Endothelial cell of umbilical vein (primary cell): ENCODE measurements at regions not wholly inside any gene's neighbourhood (a gene's known extent, or its start where the extent isn't known, plus 50 kb on each side); places are given as distances from the start of the nearest gene placed in this dataset.

Experiments
- BruUV-seq: library from RNA; stranded (reverse); fragments of 400-500 nt; replicated peaks from 2 replicates; lab custom pipeline; 2021; lab: Mats Ljungman, UMichigan
- CTCF ChIA-PET: fragments of 300-600, 350-600 bp; sonication (Branson Sonifier 250); formaldehyde crosslinking; loops from one replicate; lab custom pipeline; 2021; ENCODE audit warnings: antibody characterized with exemption, inconsistent platforms; lab: Charles Lee
- POLR2A ChIA-PET: fragments of 300-600, 350-600 bp; sonication (Branson Sonifier 250); formaldehyde crosslinking; loops from one replicate; lab custom pipeline; 2021; ENCODE audit warnings: antibody characterized with exemption, inconsistent platforms; lab: Charles Lee
- DNase-seq: peaks from one replicate; pipeline ENCODE4 v3.0.0-alpha.2; 2011; ENCODE audit warnings: low read depth, low spot score
- FAIRE-seq: peaks from 2 replicates; lab custom pipeline; 2011; peaks lifted over from hg19 to GRCh38; lab: Jason Lieb, UNC
- H2AFZ ChIP-seq: 2 replicates; pipeline ENCODE4 v1.6.0; 2012; ENCODE audit warnings: low read depth, low read length, control low read depth, inconsistent platforms
- H3K27ac ChIP-seq: 2 replicates; pipeline ENCODE4 v1.5.1; 2011; ENCODE audit warnings: low read depth, mild to moderate bottlenecking, control low read depth, low read length, moderate library complexity; ENCODE audit not compliant: insufficient read depth
- H3K27me3 ChIP-seq, 2 experiments: 2 replicates each; pipeline versions ENCODE4 v1.6.0 to v1.6.1; 2011; ENCODE audit warnings: low read length in 2 of 2, mixed read lengths in 1 of 2; ENCODE audit not compliant: control insufficient read depth in 2 of 2, insufficient read depth in 2 of 2
- H3K36me3 ChIP-seq, 2 experiments: 2 replicates in 1 of 2; 3 replicates in 1 of 2; pipeline ENCODE4 v1.5.1; 2011; ENCODE audit warnings: low read length in 2 of 2, mild to moderate bottlenecking in 1 of 2, moderate library complexity in 1 of 2; ENCODE audit not compliant: control insufficient read depth in 2 of 2, insufficient read depth in 2 of 2; ENCODE audit errors: extremely low read depth in 1 of 2
- H3K4me1 ChIP-seq: 3 replicates; pipeline ENCODE4 v1.5.1; 2011; ENCODE audit warnings: mild to moderate bottlenecking, low read length; ENCODE audit not compliant: control insufficient read depth, insufficient read depth; ENCODE audit errors: extremely low read depth
- H3K4me2 ChIP-seq: 2 replicates; pipeline ENCODE4 v1.6.1; 2011; ENCODE audit warnings: low read length, control low read depth, mixed read lengths; ENCODE audit not compliant: insufficient read depth
- H3K4me3 ChIP-seq, 3 experiments: fragments of 200-600 bp in 1 of 3; sonication (generic), shearing (Covaris generic) in 1 of 3; replicated peaks in 1 of 3; 2 replicates each; pipeline ENCODE4 v1.5.1; 2011 to 2016; ENCODE audit warnings: control low read depth in 3 of 3, low read length in 3 of 3, mild to moderate bottlenecking in 2 of 3, inconsistent platforms in 1 of 3, low read depth in 1 of 3, moderate library complexity in 1 of 3; ENCODE audit not compliant: insufficient read depth in 1 of 3
- H3K79me2 ChIP-seq: 2 replicates; pipeline ENCODE4 v1.6.0; 2012; ENCODE audit warnings: low read length, inconsistent platforms; ENCODE audit not compliant: control insufficient read depth, insufficient read depth
- H3K9ac ChIP-seq: replicated peaks from 2 replicates; pipeline ENCODE3; 2011; ENCODE audit warnings: low read length, control low read depth; ENCODE audit not compliant: insufficient read depth; ENCODE audit errors: extremely low read depth
- H3K9me1 ChIP-seq: replicated peaks from 3 replicates; pipeline ENCODE4 v1.6.0; 2011; ENCODE audit warnings: mild to moderate bottlenecking, low read length; ENCODE audit not compliant: control insufficient read depth, insufficient read depth; ENCODE audit errors: extremely low read depth
- H3K9me3 ChIP-seq: replicated peaks from 2 replicates; pipeline ENCODE4 v1.5.1; 2012; ENCODE audit warnings: low read length, inconsistent platforms; ENCODE audit not compliant: control insufficient read depth, insufficient read depth
- H4K20me1 ChIP-seq: replicated peaks from 2 replicates; pipeline ENCODE3; 2011; ENCODE audit warnings: mild to moderate bottlenecking, low read length; ENCODE audit not compliant: control insufficient read depth, insufficient read depth; ENCODE audit errors: extremely low read depth
- EZH2 ChIP-seq: IDR thresholded peaks from 2 replicates; pipeline ENCODE4 v1.6.1; 2012; ENCODE audit warnings: borderline replicate concordance, low read depth, mild to moderate bottlenecking, moderate library complexity, low read length, inconsistent platforms; ENCODE audit not compliant: severe bottlenecking
- FOS ChIP-seq: IDR thresholded peaks from 2 replicates; pipeline ENCODE4 v1.6.1; 2011; ENCODE audit warnings: mild to moderate bottlenecking, low read length, moderate library complexity, borderline replicate concordance; ENCODE audit not compliant: insufficient read depth
- GATA2 ChIP-seq: IDR thresholded peaks from 2 replicates; pipeline ENCODE4 v1.7.0; 2011; ENCODE audit warnings: low read depth, mild to moderate bottlenecking, moderate library complexity, mixed read lengths, low read length; ENCODE audit not compliant: insufficient read length, insufficient read depth
- JUN ChIP-seq: IDR thresholded peaks from 2 replicates; pipeline ENCODE4 v1.6.1; 2011; ENCODE audit warnings: borderline replicate concordance, low read depth; ENCODE audit not compliant: insufficient read length, insufficient read depth
- MYC ChIP-seq: IDR thresholded peaks from one replicate; pipeline ENCODE4 v1.6.1; 2011; ENCODE audit warnings: mild to moderate bottlenecking, low read depth, low read length
- POLR2A ChIP-seq: IDR thresholded peaks from 2 replicates; pipeline ENCODE4 v1.6.1; 2012; ENCODE audit warnings: low read depth, mild to moderate bottlenecking, control low read depth, low read length
- POLR2AphosphoS5 ChIP-seq: IDR thresholded peaks from 2 replicates; pipeline ENCODE4 v1.6.1; 2012; ENCODE audit warnings: low read depth, mild to moderate bottlenecking, control low read depth, low read length, moderate library complexity; ENCODE audit not compliant: insufficient read depth
- dilution Hi-C: fragments of 300-500 bp; cut with MboI; formaldehyde crosslinking; loops from one replicate; pipeline ENCODE4 v1.15.0; 2019; ENCODE audit warnings: low sequenced_read_pairs; ENCODE audit not compliant: extremely low pct_ligation_motif_present
- intact Hi-C: fragments of 100-400 bp; cut with micrococcal nuclease; formaldehyde crosslinking; loops from one replicate; pipeline ENCODE4 v1.10.0; 2022
- TF ChIP-seq, protein P1 (sequence below): IDR thresholded peaks from 2 replicates; pipeline ENCODE4 v1.6.1; 2011; ENCODE audit not compliant: insufficient read depth, insufficient read length
- TF ChIP-seq, protein P2 (sequence below), 2 donors: IDR thresholded peaks; 1 replicate in 1 of 2; 2 replicates in 1 of 2; pipeline ENCODE4 v1.5.1; 2011; ENCODE audit warnings: low read length in 2 of 2, mild to moderate bottlenecking in 2 of 2, moderate library complexity in 2 of 2, control low read depth in 1 of 2, inconsistent platforms in 1 of 2, low read depth in 1 of 2; ENCODE audit not compliant: insufficient read depth in 1 of 2; ENCODE audit errors: extremely low read depth in 1 of 2

DNA sequence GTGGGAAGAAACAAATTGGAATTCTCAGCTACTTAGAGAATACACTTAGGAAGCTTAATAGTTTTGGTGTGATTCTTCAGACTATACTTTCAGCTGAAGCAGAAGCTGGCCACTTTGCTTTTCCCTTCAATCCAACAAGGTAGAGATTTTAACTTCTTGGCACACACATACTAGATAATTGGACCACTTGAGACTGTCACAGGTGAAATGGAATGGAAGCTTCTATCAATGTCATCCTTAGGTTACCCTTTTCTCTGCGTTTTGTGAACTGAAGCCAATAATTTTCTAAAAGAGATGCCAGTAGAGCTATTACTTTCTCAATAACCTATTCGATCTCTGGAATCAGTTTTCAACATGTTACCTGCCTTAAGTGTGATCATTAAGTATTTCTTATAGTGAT lies 405.3 kb downstream of the PCDH20 start:
- no peaks in the 10 kb centered on the region for H4K20me1 ChIP-seq
- no peaks in the 10 kb centered on the region for H3K9me1 ChIP-seq
- DNase-seq: no peak
- no peak overlapping the region for H3K4me3 ChIP-seq
- FAIRE-seq: no peak
- H2AFZ ChIP-seq: no peak overlapping the region
- no peak overlapping the region for H3K9ac ChIP-seq
- no peak for TF ChIP-seq FOS
- TF ChIP-seq, protein P1, sequence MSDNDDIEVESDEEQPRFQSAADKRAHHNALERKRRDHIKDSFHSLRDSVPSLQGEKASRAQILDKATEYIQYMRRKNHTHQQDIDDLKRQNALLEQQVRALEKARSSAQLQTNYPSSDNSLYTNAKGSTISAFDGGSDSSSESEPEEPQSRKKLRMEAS: no peak
- no peak for TF ChIP-seq POLR2AphosphoS5
- TF ChIP-seq, protein P2, sequence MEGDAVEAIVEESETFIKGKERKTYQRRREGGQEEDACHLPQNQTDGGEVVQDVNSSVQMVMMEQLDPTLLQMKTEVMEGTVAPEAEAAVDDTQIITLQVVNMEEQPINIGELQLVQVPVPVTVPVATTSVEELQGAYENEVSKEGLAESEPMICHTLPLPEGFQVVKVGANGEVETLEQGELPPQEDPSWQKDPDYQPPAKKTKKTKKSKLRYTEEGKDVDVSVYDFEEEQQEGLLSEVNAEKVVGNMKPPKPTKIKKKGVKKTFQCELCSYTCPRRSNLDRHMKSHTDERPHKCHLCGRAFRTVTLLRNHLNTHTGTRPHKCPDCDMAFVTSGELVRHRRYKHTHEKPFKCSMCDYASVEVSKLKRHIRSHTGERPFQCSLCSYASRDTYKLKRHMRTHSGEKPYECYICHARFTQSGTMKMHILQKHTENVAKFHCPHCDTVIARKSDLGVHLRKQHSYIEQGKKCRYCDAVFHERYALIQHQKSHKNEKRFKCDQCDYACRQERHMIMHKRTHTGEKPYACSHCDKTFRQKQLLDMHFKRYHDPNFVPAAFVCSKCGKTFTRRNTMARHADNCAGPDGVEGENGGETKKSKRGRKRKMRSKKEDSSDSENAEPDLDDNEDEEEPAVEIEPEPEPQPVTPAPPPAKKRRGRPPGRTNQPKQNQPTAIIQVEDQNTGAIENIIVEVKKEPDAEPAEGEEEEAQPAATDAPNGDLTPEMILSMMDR (IDR thresholded peaks at IDR 0.05; ENCODE audit: extremely low read depth in 1 of 2, insufficient read depth in 1 of 2, low read depth in 1 of 2, low read length in 2 of 2): no peak
- TF ChIP-seq EZH2: no peak
- TF ChIP-seq POLR2A: no peak
- no peak for TF ChIP-seq GATA2
- TF ChIP-seq MYC: no peak
- TF ChIP-seq JUN: no peak
- H3K79me2 ChIP-seq: no peaks in the 10 kb centered on the region
- no peaks in the 10 kb centered on the region for H3K36me3 ChIP-seq
- ChIA-PET CTCF (no interaction called here), POLR2A (no interaction called here)
- no peaks in the 10 kb centered on the region for H3K4me1 ChIP-seq
- no peak overlapping the region for H3K4me2 ChIP-seq
- H3K27me3 ChIP-seq: no peaks in the 10 kb centered on the region
- no TSS peak for BruUV-seq
- intact Hi-C loops: no loop called here
- no peaks in the 10 kb centered on the region for H3K9me3 ChIP-seq
- no peak overlapping the region for H3K27ac ChIP-seq
- dilution Hi-C loops: no loop called here
